HG03097 (cell line): ENCODE measurements at regions not wholly inside any gene's neighbourhood (a gene's known extent, or its start where the extent isn't known, plus 50 kb on each side); places are given as distances from the start of the nearest gene placed in this dataset.

Source experiments
- ATAC-seq: cut with Tn5 transposase; IDR thresholded peaks from one replicate; pipeline ENCODE4 v1.9.1; 2021; ENCODE audit not compliant: unreplicated experiment, low FRiP score

DNA sequence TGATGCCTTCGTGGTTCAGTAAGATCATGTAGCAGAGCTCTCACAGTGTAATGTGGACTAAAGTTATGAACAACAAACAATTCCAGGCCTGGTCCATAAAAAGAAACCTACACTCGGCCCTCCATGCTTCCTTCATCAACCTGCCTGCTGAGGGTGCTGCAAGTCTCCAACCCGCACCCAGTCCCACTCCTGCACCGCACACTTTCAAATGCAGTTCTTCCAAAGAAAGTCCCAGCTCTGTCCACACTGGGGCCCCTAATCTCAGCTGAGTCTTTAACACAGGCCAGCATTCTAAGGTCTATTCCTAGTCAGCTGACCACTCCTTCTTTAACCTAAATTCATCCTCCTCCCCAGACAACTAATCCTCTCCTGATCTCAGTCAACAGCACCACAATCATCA is 71.5 kb upstream of the NR5A2 start:
- ATAC-seq = no peak

DNA sequence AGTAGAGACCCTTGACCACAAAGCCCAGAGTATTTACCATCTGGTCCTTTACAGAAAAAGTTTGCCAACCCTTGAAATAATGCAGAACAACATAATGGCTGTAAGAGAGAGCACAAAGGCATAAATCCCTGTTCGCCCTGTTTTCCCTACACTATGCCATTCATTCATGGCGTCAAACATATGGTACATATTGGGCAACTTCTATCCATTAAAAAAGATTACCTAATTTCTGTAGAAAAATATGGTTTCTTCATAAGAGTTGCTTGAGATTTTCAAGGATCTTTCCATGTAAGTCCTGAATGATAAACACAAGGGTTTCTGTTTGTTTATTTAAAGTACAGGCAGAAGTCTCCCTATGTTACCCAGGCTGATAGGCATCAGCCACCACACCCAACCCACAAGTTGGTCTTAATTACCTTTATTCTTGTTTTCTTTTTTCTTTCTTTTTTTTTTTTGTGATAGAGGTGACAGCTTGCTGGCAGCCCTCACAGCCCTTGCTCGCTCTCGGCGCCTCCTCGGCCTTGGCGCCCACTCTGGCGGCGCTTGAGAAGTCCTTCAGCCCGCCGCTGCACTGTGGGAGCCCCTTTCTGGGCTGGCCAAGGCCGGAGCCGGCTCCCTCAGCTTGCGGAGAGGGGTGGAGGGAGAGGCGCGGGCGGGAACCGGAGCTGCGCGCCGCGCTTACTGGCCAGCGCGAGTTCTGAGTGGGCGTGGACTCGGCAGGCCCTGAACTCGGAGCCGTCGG is 68.3 kb upstream of the NR5A2 start:
- ATAC-seq = no peak

DNA sequence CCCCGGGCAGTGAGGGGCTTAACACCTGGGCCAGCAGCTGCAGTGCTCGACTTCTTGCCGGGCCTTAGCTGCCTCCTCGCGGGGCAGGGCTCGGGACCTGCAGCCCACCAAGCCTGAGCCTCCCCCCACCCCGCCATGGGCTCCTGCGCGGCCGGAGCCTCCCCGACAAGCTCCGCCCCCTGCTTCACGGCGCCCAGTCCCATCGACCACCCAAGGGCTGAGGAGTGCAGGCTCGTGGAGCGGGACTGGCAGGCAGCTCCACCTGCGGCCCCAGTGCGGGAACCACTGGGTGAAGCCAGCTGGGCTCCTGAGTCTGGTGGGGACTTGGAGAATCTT is 67.8 kb upstream of the NR5A2 start:
- no peak for ATAC-seq

DNA sequence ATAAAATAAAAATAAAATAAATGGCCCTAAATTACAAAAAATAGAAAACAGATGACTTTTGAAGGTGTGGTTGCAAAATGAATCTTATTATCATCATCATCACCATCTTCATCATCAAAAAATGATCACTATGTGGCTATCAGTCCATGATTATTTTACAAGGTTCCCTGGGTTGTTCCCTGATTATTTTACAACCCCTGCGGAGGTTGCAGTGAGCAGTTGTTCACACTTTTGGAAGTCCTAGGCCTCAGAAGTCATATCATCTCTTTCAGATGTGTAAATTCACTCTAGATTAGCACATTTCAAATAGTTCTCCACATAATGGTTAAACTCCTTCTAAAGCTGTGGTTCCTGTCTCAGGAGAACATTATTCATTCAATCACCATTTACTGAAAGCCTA is 57.4 kb upstream of the NR5A2 start:
- ATAC-seq = no peak

- no peak for ATAC-seq
These were observed 50.9 kb upstream of the NR5A2 start for GRCh38 chr1:199976496-199977144.
